ENCODE measurements at regions not wholly inside any gene's neighbourhood (a gene's known extent, or its start where the extent isn't known, plus 50 kb on each side); places are given as distances from the start of the nearest gene placed in this dataset.
A peak's percentile ranks its signal among the peaks of the same experiment; 100 is the strongest.

DNA sequence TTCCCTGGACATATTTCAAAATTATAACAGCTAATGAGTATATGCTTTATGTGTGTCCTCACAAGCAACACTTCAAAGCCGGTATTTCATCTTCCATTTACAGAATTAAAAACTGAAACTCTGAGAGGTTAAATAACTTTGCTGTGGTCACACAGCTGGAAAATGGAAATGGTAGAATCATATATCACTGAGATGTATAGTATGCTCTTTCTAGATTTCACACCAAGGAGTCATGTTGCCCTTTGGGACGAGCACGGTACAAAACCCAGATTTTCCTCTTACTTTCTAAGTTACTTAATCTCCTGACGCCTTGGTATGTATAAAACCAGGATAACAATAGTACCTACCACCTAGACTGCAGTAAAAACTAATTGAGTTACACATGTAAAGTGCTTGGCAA lies 152.6 kb upstream of the GRIP1 start:
- no peak for TF ChIP-seq PAX5 (IDR thresholded peaks at IDR 0.05; ENCODE audit: insufficient read depth, low read length, severe bottlenecking)
- TF ChIP-seq POLR2AphosphoS5 (IDR thresholded peaks at IDR 0.05; ENCODE audit: low read depth, low read length), result no peak
- no peak for TF ChIP-seq POLR2A (IDR thresholded peaks at IDR 0.05; ENCODE audit: low read depth, low read length)
- no peak for TF ChIP-seq TAF1 (IDR thresholded peaks at IDR 0.05; ENCODE audit: low read depth, low read length)
- TF ChIP-seq SPI1 (IDR thresholded peaks at IDR 0.05; ENCODE audit: low read depth, low read length), result no peak
- TF ChIP-seq POU2F2 (IDR thresholded peaks at IDR 0.05; ENCODE audit: low read depth, low read length), result no peak
- FAIRE-seq, result no peak

DNA sequence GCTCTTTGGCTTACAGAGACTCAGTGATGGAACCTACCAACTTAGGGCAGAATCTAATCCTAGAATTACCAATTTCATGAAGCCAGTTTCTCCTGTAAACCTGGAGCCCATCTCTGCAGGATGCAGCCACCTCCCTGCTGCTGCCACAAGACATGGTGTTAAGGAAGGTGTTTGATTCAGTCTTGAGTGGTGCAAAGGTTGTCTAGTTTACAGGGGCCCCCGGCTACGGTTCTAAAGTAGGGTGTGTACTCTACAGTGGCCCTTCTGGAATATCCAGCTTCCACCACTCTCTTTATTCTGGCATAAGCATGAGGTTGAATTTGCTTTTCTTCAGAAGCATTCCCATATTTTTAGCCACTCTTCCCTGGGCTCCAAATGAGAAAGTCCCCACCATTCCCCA lies 154.1 kb upstream of the GRIP1 start:
- FAIRE-seq (no peak), DNase-seq (ENCODE audit: insufficient read length, low spot score) (no peak)

More for the DNA sequence above, 152.6 kb upstream of the GRIP1 start:
- no peak for DNase-seq (ENCODE audit: insufficient read length, low spot score)

DNA sequence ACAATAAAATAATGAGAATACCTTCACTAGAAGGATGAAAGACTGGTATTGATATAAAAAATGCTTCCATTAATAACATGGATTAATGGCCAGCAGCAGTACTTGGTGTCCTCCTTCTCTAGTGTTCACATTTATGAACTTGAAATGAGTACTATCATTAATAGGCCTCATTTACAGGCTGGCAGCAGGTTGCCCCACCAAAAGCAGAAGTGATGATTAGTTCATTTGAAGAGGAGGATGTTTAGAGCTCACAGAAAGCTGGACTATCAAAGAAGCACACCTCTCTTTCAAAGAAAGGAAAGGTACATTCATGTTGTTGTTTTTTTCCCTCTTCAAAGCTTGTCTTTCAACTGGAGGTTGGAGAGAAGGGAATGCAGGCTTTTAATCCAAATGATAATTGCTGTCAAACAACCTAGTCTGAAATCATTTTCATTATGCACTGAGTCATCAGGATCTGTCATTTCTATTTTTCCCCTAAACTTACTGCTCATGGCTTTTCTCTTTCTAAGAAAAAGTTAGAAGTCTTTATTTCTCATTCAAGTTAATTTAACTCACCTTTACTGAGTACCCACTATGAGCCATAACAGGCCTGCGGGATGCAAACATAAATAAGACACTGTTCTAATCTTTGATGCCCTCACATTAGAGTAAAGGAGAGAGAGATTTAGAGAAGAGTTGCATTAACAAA lies 157.9 kb upstream of the GRIP1 start:
- TF ChIP-seq TAF1 (IDR thresholded peaks at IDR 0.05; ENCODE audit: low read depth, low read length), result no peak
- peak; percentile 30 for TF ChIP-seq SPI1 (IDR thresholded peaks at IDR 0.05; ENCODE audit: low read depth, low read length)
- FAIRE-seq (no peak), DNase-seq (ENCODE audit: insufficient read length, low spot score) (no peak)

More for the DNA sequence above, 154.1 kb upstream of the GRIP1 start:
- no peak for TF ChIP-seq SPI1 (IDR thresholded peaks at IDR 0.05; ENCODE audit: low read depth, low read length)
- TF ChIP-seq POU2F2 (IDR thresholded peaks at IDR 0.05; ENCODE audit: low read depth, low read length), result no peak
- TF ChIP-seq POLR2A (IDR thresholded peaks at IDR 0.05; ENCODE audit: low read depth, low read length), result no peak
- no peak for TF ChIP-seq POLR2AphosphoS5 (IDR thresholded peaks at IDR 0.05; ENCODE audit: low read depth, low read length)
- TF ChIP-seq TAF1 (IDR thresholded peaks at IDR 0.05; ENCODE audit: low read depth, low read length), result no peak
- TF ChIP-seq PAX5 (IDR thresholded peaks at IDR 0.05; ENCODE audit: insufficient read depth, low read length, severe bottlenecking), result no peak

DNA sequence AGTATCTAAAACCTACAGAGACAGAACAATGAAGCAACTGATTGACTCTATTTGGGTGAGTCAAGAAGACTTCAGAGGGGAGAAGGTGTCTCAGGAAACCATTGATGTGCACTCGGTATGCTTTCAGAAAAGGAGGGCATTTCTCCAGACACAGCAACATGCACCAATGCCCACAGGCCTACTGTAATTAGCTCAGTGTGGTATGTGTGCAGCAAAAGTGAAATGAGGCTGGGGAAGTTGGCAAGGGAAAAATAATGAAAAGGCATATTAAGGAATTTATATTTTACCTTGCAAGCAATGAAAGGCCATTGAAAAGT lies 158.4 kb upstream of the GRIP1 start:
- DNase-seq (ENCODE audit: insufficient read length, low spot score) (no peak), FAIRE-seq (no peak)
- TF ChIP-seq POU2F2 (IDR thresholded peaks at IDR 0.05; ENCODE audit: low read depth, low read length) (no peak), POLR2A (IDR thresholded peaks at IDR 0.05; ENCODE audit: low read depth, low read length) (no peak), TAF1 (IDR thresholded peaks at IDR 0.05; ENCODE audit: low read depth, low read length) (no peak), SPI1 (IDR thresholded peaks at IDR 0.05; ENCODE audit: low read depth, low read length) (no peak), PAX5 (IDR thresholded peaks at IDR 0.05; ENCODE audit: insufficient read depth, low read length, severe bottlenecking) (no peak), POLR2AphosphoS5 (IDR thresholded peaks at IDR 0.05; ENCODE audit: low read depth, low read length) (no peak)

DNA sequence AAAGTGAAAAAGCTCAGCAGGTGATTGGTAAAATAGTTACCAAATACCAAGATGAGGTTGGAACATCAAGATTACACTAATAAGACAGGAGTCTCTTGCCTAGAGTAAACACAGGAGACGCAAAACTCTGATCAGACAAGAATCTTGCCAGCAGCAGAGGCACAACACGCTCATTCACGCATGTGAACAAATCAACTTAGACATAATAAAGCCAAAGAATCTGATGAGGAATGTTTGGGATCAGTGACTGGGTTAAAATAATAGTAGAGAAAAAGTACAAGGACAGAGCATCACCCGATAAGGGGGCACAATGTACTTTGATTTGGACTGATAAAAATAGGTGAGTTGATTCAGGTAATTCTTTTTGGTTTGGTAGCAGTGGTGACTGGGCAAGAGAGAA lies 159.5 kb upstream of the GRIP1 start:
- DNase-seq (ENCODE audit: insufficient read length, low spot score) (no peak), FAIRE-seq (no peak)
- TF ChIP-seq SPI1 (IDR thresholded peaks at IDR 0.05; ENCODE audit: low read depth, low read length), result no peak
- TF ChIP-seq POU2F2 (IDR thresholded peaks at IDR 0.05; ENCODE audit: low read depth, low read length), result no peak
- TF ChIP-seq POLR2A (IDR thresholded peaks at IDR 0.05; ENCODE audit: low read depth, low read length), result no peak
- TF ChIP-seq PAX5 (IDR thresholded peaks at IDR 0.05; ENCODE audit: insufficient read depth, low read length, severe bottlenecking), result no peak

DNA sequence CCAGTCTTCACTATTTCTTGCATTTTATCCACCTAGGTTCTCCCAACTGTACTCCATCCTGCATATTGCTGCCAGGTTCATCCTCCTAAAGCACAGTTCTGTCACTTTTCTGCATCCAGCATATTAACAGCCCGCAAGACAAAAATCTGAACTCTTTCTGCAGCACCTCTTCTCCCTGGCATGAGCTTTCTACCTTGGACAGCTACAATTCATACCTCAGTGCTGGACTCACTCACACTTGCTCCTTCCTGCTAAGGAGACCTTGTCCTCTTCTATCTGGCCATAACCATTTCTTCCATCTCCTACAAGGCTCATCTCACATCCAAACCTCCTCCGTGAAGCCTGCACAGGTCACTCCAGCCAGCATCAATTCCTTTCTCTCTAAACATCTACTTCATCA lies 170.1 kb upstream of the GRIP1 start:
- no peak for DNase-seq (ENCODE audit: insufficient read length, low spot score)
- TF ChIP-seq POU2F2 (IDR thresholded peaks at IDR 0.05; ENCODE audit: low read depth, low read length), result no peak
- TF ChIP-seq POLR2AphosphoS5 (IDR thresholded peaks at IDR 0.05; ENCODE audit: low read depth, low read length), result no peak
- TF ChIP-seq POLR2A (IDR thresholded peaks at IDR 0.05; ENCODE audit: low read depth, low read length), result no peak
- no peak for TF ChIP-seq SPI1 (IDR thresholded peaks at IDR 0.05; ENCODE audit: low read depth, low read length)
- TF ChIP-seq PAX5 (IDR thresholded peaks at IDR 0.05; ENCODE audit: insufficient read depth, low read length, severe bottlenecking), result no peak
- no peak for FAIRE-seq

DNA sequence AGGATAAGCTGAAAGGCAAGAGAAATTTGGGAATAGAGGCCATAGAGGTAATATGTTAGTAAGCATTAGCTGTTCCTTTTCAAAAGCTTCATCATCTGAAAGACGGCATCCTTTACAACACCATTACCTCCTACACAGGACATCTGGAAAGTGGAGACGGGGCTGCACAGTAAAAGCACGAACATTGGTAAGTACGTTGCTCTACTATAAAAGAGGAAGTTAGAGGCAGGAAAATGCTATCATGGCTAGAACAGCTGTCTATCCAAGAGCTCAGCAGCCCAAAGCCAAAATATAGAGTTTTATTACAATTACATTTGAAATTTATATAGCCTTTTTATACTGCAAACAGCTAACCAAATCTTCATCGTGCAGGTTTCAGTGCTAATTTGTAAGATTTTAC lies 172.3 kb upstream of the GRIP1 start:
- no peak for TF ChIP-seq POU2F2 (IDR thresholded peaks at IDR 0.05; ENCODE audit: low read depth, low read length)
- no peak for TF ChIP-seq POLR2A (IDR thresholded peaks at IDR 0.05; ENCODE audit: low read depth, low read length)
- TF ChIP-seq POLR2AphosphoS5 (IDR thresholded peaks at IDR 0.05; ENCODE audit: low read depth, low read length), result no peak
- no peak for TF ChIP-seq TAF1 (IDR thresholded peaks at IDR 0.05; ENCODE audit: low read depth, low read length)
- TF ChIP-seq PAX5 (IDR thresholded peaks at IDR 0.05; ENCODE audit: insufficient read depth, low read length, severe bottlenecking), result no peak
- TF ChIP-seq SPI1 (IDR thresholded peaks at IDR 0.05; ENCODE audit: low read depth, low read length), result no peak
- FAIRE-seq, result no peak
- DNase-seq (ENCODE audit: insufficient read length, low spot score), result no peak

DNA sequence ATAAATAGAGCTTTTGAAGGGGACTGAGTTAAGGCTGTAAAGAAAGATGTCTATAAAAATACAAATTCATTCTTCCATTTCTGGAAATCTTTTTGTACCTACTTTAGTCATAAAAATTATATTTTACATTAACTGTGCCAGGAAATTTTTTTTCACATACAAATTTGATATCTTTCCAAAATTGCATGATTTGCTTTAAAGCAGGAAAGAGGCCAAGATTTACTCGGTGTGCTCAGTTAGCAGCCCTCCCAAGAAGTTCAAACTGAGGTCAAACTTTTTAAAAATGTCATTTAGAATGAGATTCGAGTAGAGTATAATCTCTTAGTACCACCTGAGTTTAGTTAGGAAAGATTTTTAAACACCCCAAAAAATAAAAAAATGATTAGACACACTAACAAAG lies 173.2 kb upstream of the GRIP1 start:
- no peak for TF ChIP-seq POU2F2 (IDR thresholded peaks at IDR 0.05; ENCODE audit: low read depth, low read length)
- no peak for TF ChIP-seq PAX5 (IDR thresholded peaks at IDR 0.05; ENCODE audit: insufficient read depth, low read length, severe bottlenecking)
- no peak for TF ChIP-seq SPI1 (IDR thresholded peaks at IDR 0.05; ENCODE audit: low read depth, low read length)
- TF ChIP-seq POLR2A (IDR thresholded peaks at IDR 0.05; ENCODE audit: low read depth, low read length), result no peak
- no peak for TF ChIP-seq TAF1 (IDR thresholded peaks at IDR 0.05; ENCODE audit: low read depth, low read length)
- TF ChIP-seq POLR2AphosphoS5 (IDR thresholded peaks at IDR 0.05; ENCODE audit: low read depth, low read length), result no peak
- DNase-seq (ENCODE audit: insufficient read length, low spot score), result no peak
- FAIRE-seq, result no peak

DNA sequence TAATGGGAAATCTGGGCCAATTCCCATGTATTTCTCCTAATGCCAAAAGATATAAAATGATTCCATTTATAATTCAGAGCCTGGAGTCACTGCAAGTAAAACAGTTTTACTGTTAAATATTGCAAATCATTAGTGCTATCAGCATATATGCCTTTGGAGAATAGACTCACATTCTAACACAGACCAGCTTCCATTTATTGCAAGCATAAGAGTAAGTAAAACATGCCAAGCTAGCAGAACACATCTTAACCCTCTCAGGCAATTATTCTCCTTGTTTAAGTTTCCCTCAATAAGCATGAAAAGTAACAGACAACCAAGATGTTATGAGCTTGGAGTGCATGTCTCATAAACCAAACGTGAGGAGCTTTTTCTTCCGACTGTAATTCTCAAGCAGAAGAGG lies 173.9 kb upstream of the GRIP1 start:
- no peak for DNase-seq (ENCODE audit: insufficient read length, low spot score)
- TF ChIP-seq SPI1 (IDR thresholded peaks at IDR 0.05; ENCODE audit: low read depth, low read length) (no peak), POU2F2 (IDR thresholded peaks at IDR 0.05; ENCODE audit: low read depth, low read length) (no peak), POLR2A (IDR thresholded peaks at IDR 0.05; ENCODE audit: low read depth, low read length) (no peak), PAX5 (IDR thresholded peaks at IDR 0.05; ENCODE audit: insufficient read depth, low read length, severe bottlenecking) (no peak), POLR2AphosphoS5 (IDR thresholded peaks at IDR 0.05; ENCODE audit: low read depth, low read length) (no peak), TAF1 (IDR thresholded peaks at IDR 0.05; ENCODE audit: low read depth, low read length) (no peak)
- FAIRE-seq, result no peak

DNA sequence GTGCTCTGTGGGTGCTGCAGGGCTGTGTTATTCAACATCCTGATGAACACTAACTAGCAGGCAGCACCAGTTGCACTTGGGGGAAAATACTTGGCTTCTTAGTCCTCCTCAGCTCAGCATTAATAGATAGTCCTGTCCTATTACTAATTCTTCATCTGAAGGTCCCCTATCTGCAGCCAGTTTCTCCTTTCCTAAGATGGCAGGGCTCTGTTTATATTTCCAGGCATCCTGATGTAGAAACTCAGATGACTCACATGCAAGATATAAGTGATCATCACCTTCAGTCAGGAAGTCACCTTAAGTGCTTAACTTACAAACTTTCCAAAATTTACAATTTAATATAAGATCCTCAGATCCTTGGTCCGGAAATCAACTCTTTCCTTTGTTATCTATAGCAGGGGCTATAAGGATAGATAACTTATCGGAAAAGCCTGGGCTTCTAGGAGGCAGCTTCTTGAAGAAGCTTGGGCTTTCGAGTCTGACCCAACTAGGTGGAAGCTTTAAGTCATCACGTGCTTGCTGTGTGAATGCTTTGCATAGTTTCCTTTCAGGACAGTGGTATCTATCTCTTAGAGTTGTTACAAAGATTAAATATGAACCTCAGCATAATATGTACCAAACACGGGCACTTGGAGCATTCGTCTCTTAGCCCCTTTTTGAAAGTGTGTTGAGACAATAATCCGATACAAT lies 181.0 kb upstream of the GRIP1 start:
- no peak for TF ChIP-seq SPI1 (IDR thresholded peaks at IDR 0.05; ENCODE audit: low read depth, low read length)
- no peak for TF ChIP-seq POLR2A (IDR thresholded peaks at IDR 0.05; ENCODE audit: low read depth, low read length)
- no peak for TF ChIP-seq POU2F2 (IDR thresholded peaks at IDR 0.05; ENCODE audit: low read depth, low read length)
- TF ChIP-seq POLR2AphosphoS5 (IDR thresholded peaks at IDR 0.05; ENCODE audit: low read depth, low read length), result no peak
- TF ChIP-seq PAX5 (IDR thresholded peaks at IDR 0.05; ENCODE audit: insufficient read depth, low read length, severe bottlenecking), result no peak
- no peak for TF ChIP-seq TAF1 (IDR thresholded peaks at IDR 0.05; ENCODE audit: low read depth, low read length)
- DNase-seq (ENCODE audit: insufficient read length, low spot score) (no peak), FAIRE-seq (no peak)

Data from GM12891 (cell line).